ENCODE measurements at regions not wholly inside any gene's neighbourhood (a gene's known extent, or its start where the extent isn't known, plus 50 kb on each side); places are given as distances from the start of the nearest gene placed in this dataset.

DNA sequence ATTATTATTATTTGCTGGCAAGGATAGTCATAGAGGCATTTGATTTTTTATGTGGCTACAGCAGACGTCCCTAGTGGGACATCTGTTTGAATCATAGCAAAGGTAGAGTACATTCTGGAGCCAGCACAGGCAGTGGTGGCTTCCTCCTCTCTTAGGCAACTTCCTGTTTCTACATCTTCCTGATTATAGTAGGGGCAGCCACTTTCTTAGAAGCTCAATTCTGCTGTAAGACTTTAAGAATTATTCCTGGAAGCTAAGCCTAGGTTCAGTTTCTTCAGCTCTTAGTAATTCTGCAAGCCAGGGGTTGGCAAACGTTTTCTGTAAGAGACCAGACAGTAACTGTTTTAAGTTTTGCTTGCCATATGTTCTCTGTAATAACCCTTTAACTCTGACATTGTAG, 129.3 kb upstream of the TENM4 start:
- H3K27ac ChIP-seq (ENCODE audit: low read depth in 1 of 3, low read length in 2 of 3), result no peak overlapping the region
- H3K4me1 ChIP-seq (ENCODE audit: control insufficient read depth in 3 of 3, insufficient read depth in 2 of 3, low read depth in 1 of 3, low read length in 2 of 3), result peaks cover 0 to under 1% (median 0%) of the 10 kb centered on the region in 3 donors
- no peaks in the 10 kb centered on the region for H3K27me3 ChIP-seq (ENCODE audit: control insufficient read depth in 3 of 3, insufficient read depth in 3 of 3, low read length in 3 of 3)
- DNase-seq, result no peak
- peaks cover 0 to 3% of the 10 kb centered on the region in 2 donors for H3K9me3 ChIP-seq (ENCODE audit: control insufficient read depth in 2 of 2, insufficient read depth in 1 of 2, low read depth in 1 of 2, low read length in 1 of 2)
- no peak overlapping the region for H3K4me3 ChIP-seq (ENCODE audit: low read depth in 1 of 3, low read length in 3 of 3)
- no peaks in the 10 kb centered on the region for H3K36me3 ChIP-seq (ENCODE audit: control insufficient read depth in 3 of 3, insufficient read depth in 2 of 3, low read depth in 1 of 3, low read length in 3 of 3)
- 32 to 46% (median 34%) methylated on average over 2 of the region's 2 CpGs for WGBS, 3 donors
- FAIRE-seq, result no peak

DNA sequence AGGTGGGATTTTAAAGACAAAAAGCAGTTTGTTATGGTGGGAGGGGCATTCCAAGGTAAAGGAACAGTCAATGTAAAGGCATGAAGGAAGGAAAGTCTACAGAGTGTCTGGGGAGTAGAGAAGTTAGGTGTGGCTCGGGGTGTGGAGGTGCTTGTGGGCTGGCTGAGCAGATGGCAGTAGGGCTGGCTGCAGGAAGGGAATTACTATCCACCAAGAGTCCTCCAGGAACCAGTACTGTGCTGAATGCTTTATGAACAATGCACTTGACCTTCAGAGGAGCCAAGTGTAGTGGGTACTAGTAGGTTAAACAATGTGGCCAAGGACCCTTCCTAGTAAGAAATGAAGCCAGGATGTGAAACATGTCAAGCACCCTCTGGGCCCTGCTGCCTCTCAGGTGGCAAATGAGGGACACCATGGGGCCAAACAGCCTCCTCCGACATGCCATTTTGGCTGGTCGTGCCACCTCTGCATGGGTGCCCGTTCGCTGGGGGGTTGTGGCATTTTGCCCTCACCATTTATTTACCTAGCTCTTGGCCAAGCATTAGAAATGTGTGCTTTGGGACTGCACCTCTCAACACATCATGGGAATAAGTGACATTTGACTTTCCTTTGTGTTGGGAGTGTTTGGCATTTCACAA, 123.6 kb upstream of the TENM4 start:
- no peak for FAIRE-seq
- no peak for DNase-seq
- 77 to 86% (median 85%) methylated on average over 5 of the region's 5 CpGs for WGBS, 3 donors
- Histone ChIP-seq H3K27me3 (ENCODE audit: control insufficient read depth in 3 of 3, insufficient read depth in 3 of 3, low read length in 3 of 3) (no peaks in the 10 kb centered on the region), H3K4me3 (ENCODE audit: low read depth in 1 of 3, low read length in 3 of 3) (no peak overlapping the region), H3K4me1 (ENCODE audit: control insufficient read depth in 3 of 3, insufficient read depth in 2 of 3, low read depth in 1 of 3, low read length in 2 of 3) (no peaks in the 10 kb centered on the region), H3K36me3 (ENCODE audit: control insufficient read depth in 3 of 3, insufficient read depth in 2 of 3, low read depth in 1 of 3, low read length in 3 of 3) (no peaks in the 10 kb centered on the region), H3K27ac (ENCODE audit: low read depth in 1 of 3, low read length in 2 of 3) (no peak overlapping the region), H3K9me3 (ENCODE audit: control insufficient read depth in 2 of 2, insufficient read depth in 1 of 2, low read depth in 1 of 2, low read length in 1 of 2) (peaks cover 0 to under 1% of the 10 kb centered on the region in 2 donors)

DNA sequence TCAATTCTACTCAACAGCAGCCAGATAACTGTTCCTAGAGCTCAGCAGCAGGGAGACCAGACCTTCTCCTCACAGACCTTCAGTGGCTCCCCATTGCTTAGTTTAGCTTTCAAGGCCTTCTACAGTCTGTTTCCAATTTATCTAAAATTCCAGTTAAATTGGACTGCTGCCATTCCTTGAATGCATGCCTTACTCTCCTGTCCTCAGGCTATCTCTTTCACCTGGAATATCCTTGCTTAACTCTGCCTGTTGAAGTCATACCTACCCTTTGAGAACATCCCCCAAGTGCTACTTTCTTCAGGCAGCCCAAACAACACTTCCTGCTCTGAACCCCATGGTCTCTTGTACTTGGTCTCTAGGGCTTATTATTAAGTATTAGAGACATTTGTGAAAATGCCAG, 120.7 kb upstream of the TENM4 start:
- Histone ChIP-seq H3K4me3 (ENCODE audit: low read depth in 1 of 3, low read length in 3 of 3) (no peak overlapping the region), H3K9me3 (ENCODE audit: control insufficient read depth in 2 of 2, insufficient read depth in 1 of 2, low read depth in 1 of 2, low read length in 1 of 2) (no peaks in the 10 kb centered on the region), H3K27me3 (ENCODE audit: control insufficient read depth in 3 of 3, insufficient read depth in 3 of 3, low read length in 3 of 3) (no peaks in the 10 kb centered on the region), H3K36me3 (ENCODE audit: control insufficient read depth in 3 of 3, insufficient read depth in 2 of 3, low read depth in 1 of 3, low read length in 3 of 3) (no peaks in the 10 kb centered on the region), H3K4me1 (ENCODE audit: control insufficient read depth in 3 of 3, insufficient read depth in 2 of 3, low read depth in 1 of 3, low read length in 2 of 3) (no peaks in the 10 kb centered on the region), H3K27ac (ENCODE audit: low read depth in 1 of 3, low read length in 2 of 3) (no peak overlapping the region)
- DNase-seq (no peak), FAIRE-seq (no peak)

DNA sequence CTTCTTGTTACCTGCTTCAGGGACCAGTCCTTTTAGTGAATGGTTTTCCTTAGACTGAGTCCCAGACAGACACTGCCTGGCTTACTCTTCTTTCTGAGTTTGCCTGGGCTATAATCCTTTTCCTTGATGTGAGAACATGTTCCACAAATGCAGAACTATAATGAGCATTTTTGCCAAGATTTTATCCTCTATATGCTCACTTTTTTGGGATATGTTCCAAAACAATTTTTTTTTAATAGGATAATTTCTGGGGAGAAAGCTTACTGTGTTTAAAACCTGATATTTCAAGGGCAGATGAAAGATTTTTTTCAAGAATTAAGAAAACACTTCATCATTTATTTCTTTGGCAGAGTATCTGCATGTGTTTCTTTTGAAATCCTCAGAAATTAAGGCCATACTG, 110.0 kb upstream of the TENM4 start:
- no peak overlapping the region for H3K27ac ChIP-seq (ENCODE audit: low read depth in 1 of 3, low read length in 2 of 3)
- no peak for DNase-seq
- H3K9me3 ChIP-seq (ENCODE audit: control insufficient read depth in 2 of 2, insufficient read depth in 1 of 2, low read depth in 1 of 2, low read length in 1 of 2), result no peaks in the 10 kb centered on the region
- no peaks in the 10 kb centered on the region for H3K27me3 ChIP-seq (ENCODE audit: control insufficient read depth in 3 of 3, insufficient read depth in 3 of 3, low read length in 3 of 3)
- no peak for FAIRE-seq
- H3K4me1 ChIP-seq (ENCODE audit: control insufficient read depth in 3 of 3, insufficient read depth in 2 of 3, low read depth in 1 of 3, low read length in 2 of 3), result no peaks in the 10 kb centered on the region
- H3K36me3 ChIP-seq (ENCODE audit: control insufficient read depth in 3 of 3, insufficient read depth in 2 of 3, low read depth in 1 of 3, low read length in 3 of 3), result no peaks in the 10 kb centered on the region
- H3K4me3 ChIP-seq (ENCODE audit: low read depth in 1 of 3, low read length in 3 of 3), result no peak overlapping the region

DNA sequence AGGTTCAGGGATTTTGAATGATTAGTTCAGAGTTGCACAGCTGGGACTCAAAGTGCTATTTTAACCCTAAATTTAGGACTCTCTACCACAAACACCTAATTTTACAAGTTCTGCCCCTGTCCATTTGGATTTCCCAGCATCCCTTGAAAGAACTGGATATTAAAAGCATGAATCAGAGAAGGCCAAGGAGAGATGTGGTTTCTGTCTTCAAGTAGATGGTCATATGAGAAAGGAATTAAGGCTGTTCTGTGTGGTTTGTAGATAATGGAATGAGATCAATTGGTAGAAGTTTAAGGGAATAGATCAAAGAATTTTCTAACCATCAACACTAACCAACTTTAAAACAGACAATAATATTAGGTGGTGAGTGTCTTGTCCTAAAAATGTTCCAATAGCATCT, 106.4 kb upstream of the TENM4 start:
- Histone ChIP-seq H3K4me3 (ENCODE audit: low read depth in 1 of 3, low read length in 3 of 3) (no peak overlapping the region), H3K9me3 (ENCODE audit: control insufficient read depth in 2 of 2, insufficient read depth in 1 of 2, low read depth in 1 of 2, low read length in 1 of 2) (no peaks in the 10 kb centered on the region), H3K36me3 (ENCODE audit: control insufficient read depth in 3 of 3, insufficient read depth in 2 of 3, low read depth in 1 of 3, low read length in 3 of 3) (no peaks in the 10 kb centered on the region), H3K27ac (ENCODE audit: low read depth in 1 of 3, low read length in 2 of 3) (no peak overlapping the region), H3K27me3 (ENCODE audit: control insufficient read depth in 3 of 3, insufficient read depth in 3 of 3, low read length in 3 of 3) (no peaks in the 10 kb centered on the region), H3K4me1 (ENCODE audit: control insufficient read depth in 3 of 3, insufficient read depth in 2 of 3, low read depth in 1 of 3, low read length in 2 of 3) (no peaks in the 10 kb centered on the region)
- FAIRE-seq (no peak), DNase-seq (no peak)

DNA sequence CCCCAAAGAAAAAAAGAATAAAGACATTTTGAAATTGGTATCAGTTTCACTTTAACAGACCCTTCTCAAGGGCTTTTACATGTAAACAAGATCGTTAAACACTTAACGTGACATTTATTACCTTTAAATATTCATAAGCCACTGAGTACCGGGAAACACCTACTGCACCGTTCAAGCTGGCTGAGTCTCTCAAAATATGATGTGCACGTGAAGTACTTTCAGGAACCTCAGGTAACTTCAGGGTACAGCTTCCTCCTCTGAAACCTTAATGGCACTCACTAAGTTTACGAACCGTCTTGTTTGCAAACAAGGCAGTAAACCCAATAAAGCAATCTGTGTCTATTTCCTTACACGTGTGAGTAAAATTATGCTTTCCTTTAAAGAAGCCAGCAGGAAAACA, 105.5 kb upstream of the TENM4 start:
- FAIRE-seq (no peak), DNase-seq (peak in 1 of 2 donors; percentile 1)
- Histone ChIP-seq H3K9me3 (ENCODE audit: control insufficient read depth in 2 of 2, insufficient read depth in 1 of 2, low read depth in 1 of 2, low read length in 1 of 2) (no peaks in the 10 kb centered on the region), H3K36me3 (ENCODE audit: control insufficient read depth in 3 of 3, insufficient read depth in 2 of 3, low read depth in 1 of 3, low read length in 3 of 3) (no peaks in the 10 kb centered on the region), H3K4me3 (ENCODE audit: low read depth in 1 of 3, low read length in 3 of 3) (no peak overlapping the region), H3K27me3 (ENCODE audit: control insufficient read depth in 3 of 3, insufficient read depth in 3 of 3, low read length in 3 of 3) (no peaks in the 10 kb centered on the region), H3K27ac (ENCODE audit: low read depth in 1 of 3, low read length in 2 of 3) (no peak overlapping the region), H3K4me1 (ENCODE audit: control insufficient read depth in 3 of 3, insufficient read depth in 2 of 3, low read depth in 1 of 3, low read length in 2 of 3) (no peaks in the 10 kb centered on the region)
- WGBS, 3 donors, result 14 to 39% (median 19%) methylated on average over 8 of the region's 8 CpGs

DNA sequence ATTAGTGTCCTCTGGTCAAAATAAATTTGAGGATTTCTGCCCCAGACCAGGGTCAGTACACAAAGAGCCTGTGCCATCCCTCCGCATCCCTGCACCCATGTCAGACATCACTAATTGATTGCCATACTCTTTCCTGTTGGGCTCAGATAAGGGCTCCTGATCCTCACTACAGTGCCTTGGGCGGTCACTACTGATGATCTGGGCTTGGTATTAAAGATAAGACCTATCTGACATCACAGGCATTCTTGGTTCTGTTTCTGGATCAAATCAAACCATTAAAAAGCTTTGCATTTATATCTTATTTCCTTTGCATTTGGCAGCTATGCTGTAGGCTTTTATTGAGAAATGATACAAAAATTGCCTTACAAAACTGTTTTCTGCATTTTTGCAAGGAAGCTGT, 103.5 kb upstream of the TENM4 start:
- Histone ChIP-seq H3K27me3 (ENCODE audit: control insufficient read depth in 3 of 3, insufficient read depth in 3 of 3, low read length in 3 of 3) (no peaks in the 10 kb centered on the region), H3K4me3 (ENCODE audit: low read depth in 1 of 3, low read length in 3 of 3) (no peak overlapping the region), H3K27ac (ENCODE audit: low read depth in 1 of 3, low read length in 2 of 3) (no peak overlapping the region), H3K4me1 (ENCODE audit: control insufficient read depth in 3 of 3, insufficient read depth in 2 of 3, low read depth in 1 of 3, low read length in 2 of 3) (no peaks in the 10 kb centered on the region), H3K36me3 (ENCODE audit: control insufficient read depth in 3 of 3, insufficient read depth in 2 of 3, low read depth in 1 of 3, low read length in 3 of 3) (no peaks in the 10 kb centered on the region), H3K9me3 (ENCODE audit: control insufficient read depth in 2 of 2, insufficient read depth in 1 of 2, low read depth in 1 of 2, low read length in 1 of 2) (no peaks in the 10 kb centered on the region)
- WGBS, 3 donors, result 62 to 69% (median 63%) methylated on average over 2 of the region's 2 CpGs
- DNase-seq (no peak), FAIRE-seq (no peak)

DNA sequence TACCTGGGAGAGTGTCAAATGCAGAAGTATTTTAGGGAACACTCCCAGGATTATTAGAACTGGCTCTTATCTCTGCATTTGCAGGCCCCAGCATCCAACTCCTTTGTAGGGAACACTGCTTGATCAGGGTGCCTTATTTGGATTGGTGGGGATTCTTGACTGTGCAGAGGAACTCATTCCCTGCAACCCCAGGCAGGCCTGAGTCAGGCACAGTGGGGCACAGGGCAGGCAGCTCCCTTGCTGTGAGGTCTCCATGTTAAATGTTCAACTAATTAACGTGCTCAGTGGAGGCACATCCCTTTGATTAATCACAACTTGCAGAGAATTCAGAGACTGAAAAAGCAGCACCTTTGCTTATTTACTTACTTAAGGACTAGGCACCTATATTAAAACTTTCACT, 102.3 kb upstream of the TENM4 start:
- Histone ChIP-seq H3K4me3 (ENCODE audit: low read depth in 1 of 3, low read length in 3 of 3) (no peak overlapping the region), H3K9me3 (ENCODE audit: control insufficient read depth in 2 of 2, insufficient read depth in 1 of 2, low read depth in 1 of 2, low read length in 1 of 2) (no peaks in the 10 kb centered on the region), H3K27ac (ENCODE audit: low read depth in 1 of 3, low read length in 2 of 3) (no peak overlapping the region), H3K27me3 (ENCODE audit: control insufficient read depth in 3 of 3, insufficient read depth in 3 of 3, low read length in 3 of 3) (no peaks in the 10 kb centered on the region), H3K4me1 (ENCODE audit: control insufficient read depth in 3 of 3, insufficient read depth in 2 of 3, low read depth in 1 of 3, low read length in 2 of 3) (no peaks in the 10 kb centered on the region), H3K36me3 (ENCODE audit: control insufficient read depth in 3 of 3, insufficient read depth in 2 of 3, low read depth in 1 of 3, low read length in 3 of 3) (no peaks in the 10 kb centered on the region)
- FAIRE-seq (no peak), DNase-seq (no peak)
- 39 to 55% (median 52%) methylated on average over 1 of the region's 1 CpG for WGBS, 3 donors

DNA sequence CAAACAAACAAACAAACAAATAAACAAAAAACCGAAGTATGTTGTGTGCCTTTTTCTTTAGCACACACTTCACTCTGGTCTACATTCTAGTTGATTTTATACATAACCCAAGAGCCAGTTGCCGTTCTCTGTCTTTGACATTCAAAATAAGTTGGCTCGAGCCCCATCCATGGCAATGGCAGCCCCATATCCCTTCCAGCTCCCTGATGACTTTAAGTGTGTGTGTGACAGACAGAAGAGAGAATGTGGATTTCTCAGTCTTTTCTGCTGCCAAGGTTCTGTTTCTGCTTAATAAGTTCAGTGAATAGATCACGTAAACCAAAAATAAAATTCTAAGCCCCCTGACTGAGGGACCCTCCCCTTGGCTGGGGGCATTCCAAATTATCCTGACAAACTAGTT, 100.6 kb upstream of the TENM4 start:
- Histone ChIP-seq H3K4me3 (ENCODE audit: low read depth in 1 of 3, low read length in 3 of 3) (no peak overlapping the region), H3K9me3 (ENCODE audit: control insufficient read depth in 2 of 2, insufficient read depth in 1 of 2, low read depth in 1 of 2, low read length in 1 of 2) (no peaks in the 10 kb centered on the region), H3K27ac (ENCODE audit: low read depth in 1 of 3, low read length in 2 of 3) (no peak overlapping the region), H3K36me3 (ENCODE audit: control insufficient read depth in 3 of 3, insufficient read depth in 2 of 3, low read depth in 1 of 3, low read length in 3 of 3) (no peaks in the 10 kb centered on the region), H3K27me3 (ENCODE audit: control insufficient read depth in 3 of 3, insufficient read depth in 3 of 3, low read length in 3 of 3) (peaks cover 0 to 4% (median 0%) of the 10 kb centered on the region in 3 donors), H3K4me1 (ENCODE audit: control insufficient read depth in 3 of 3, insufficient read depth in 2 of 3, low read depth in 1 of 3, low read length in 2 of 3) (no peaks in the 10 kb centered on the region)
- WGBS, 3 donors, result 63 to 78% (median 69%) methylated on average over 4 of the region's 4 CpGs
- no peak for FAIRE-seq
- DNase-seq, result no peak

Data from small intestine (tissue), 7 donors.